ENCODE measurements at regions not wholly inside any gene's neighbourhood (a gene's known extent, or its start where the extent isn't known, plus 50 kb on each side); places are given as distances from the start of the nearest gene placed in this dataset.
A peak's percentile ranks its signal among the peaks of the same experiment; 100 is the strongest.
"Not testable (repeated sequence)": the region's sequence is repeated elsewhere in the genome, so short reads cannot be mapped to it uniquely, and the experiment has no call there.

- Mint-ChIP-seq H3K4me3 (no peak overlapping the region), H3K9me3 (peaks cover 0 to 4% of the 10 kb centered on the region in 2 donors), H3K36me3 (no peaks in the 10 kb centered on the region), H3K27me3 (peaks cover 0 to 13% of the 10 kb centered on the region in 2 donors), H3K27ac (no peak overlapping the region), H3K4me1 (peaks cover 0 to 2% of the 10 kb centered on the region in 2 donors)
- DNase-seq (peak; percentile 1), ATAC-seq (replicated peaks) (no peak)
Measured at GRCh38 chrX:25144043-25144940, 128.5 kb upstream of the ARX start.

DNA sequence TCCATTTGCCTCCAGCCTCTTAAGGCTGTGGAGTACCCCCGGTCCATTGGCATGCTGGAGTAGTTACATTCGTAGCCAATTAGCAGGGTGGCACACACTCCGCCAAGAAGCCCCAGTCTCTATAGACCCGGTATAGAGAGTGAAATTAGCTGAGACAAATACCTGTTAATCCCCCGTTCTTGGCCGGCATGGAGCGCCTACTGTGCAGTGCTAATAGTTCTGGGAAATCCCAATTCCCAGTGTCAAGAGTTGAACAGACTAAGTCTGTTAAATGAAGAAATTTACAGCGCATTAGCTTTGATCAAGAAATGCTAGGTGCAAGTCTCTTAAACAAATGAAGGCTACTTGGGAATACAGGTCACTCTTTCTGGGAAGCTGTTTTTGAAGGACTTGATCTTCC is 127.8 kb upstream of the ARX start:
- H3K36me3 Mint-ChIP-seq = no peaks in the 10 kb centered on the region
- H3K9me3 Mint-ChIP-seq = peaks cover 0 to 4% of the 10 kb centered on the region in 2 donors
- DNase-seq = no peak
- H3K4me1 Mint-ChIP-seq = peaks cover 0 to 2% of the 10 kb centered on the region in 2 donors
- ATAC-seq (replicated peaks) = no peak
- no peak overlapping the region for H3K4me3 Mint-ChIP-seq
- no peak overlapping the region for H3K27ac Mint-ChIP-seq
- H3K27me3 Mint-ChIP-seq = peaks cover 0 to 13% of the 10 kb centered on the region in 2 donors

DNA sequence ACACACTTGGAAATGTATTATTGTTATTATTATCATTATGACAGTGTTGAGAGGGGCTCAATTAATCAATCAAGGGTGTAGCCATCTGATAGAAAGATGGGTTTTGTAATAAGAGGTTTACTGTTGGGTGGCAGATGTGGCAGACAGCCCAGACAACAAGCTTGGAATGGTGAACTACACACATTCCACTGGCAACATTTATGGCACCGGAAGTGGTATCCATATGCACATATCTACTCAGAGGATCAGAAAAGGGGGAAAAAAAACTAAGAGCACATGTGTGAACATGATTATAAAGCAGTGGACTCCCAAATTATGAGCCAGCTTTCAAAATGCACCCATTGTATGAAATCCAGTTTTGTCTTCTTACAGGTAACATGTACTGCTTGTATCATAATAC is 125.9 kb upstream of the ARX start:
- Mint-ChIP-seq H3K4me1 (peaks cover 0 to 2% of the 10 kb centered on the region in 2 donors), H3K4me3 (no peak overlapping the region), H3K9me3 (no peaks in the 10 kb centered on the region), H3K27ac (no peak overlapping the region), H3K36me3 (no peaks in the 10 kb centered on the region), H3K27me3 (peaks cover 0 to 13% of the 10 kb centered on the region in 2 donors)
- DNase-seq (no peak), ATAC-seq (replicated peaks) (no peak)

- no peak for DNase-seq
- no peak overlapping the region for H3K27ac Mint-ChIP-seq
- H3K27me3 Mint-ChIP-seq = peaks cover 13 to 22% of the 10 kb centered on the region in 2 donors
- no peak overlapping the region for H3K4me3 Mint-ChIP-seq
- H3K36me3 Mint-ChIP-seq = no peaks in the 10 kb centered on the region
- H3K4me1 Mint-ChIP-seq = no peaks in the 10 kb centered on the region
- H3K9me3 Mint-ChIP-seq = peaks cover 0 to 4% of the 10 kb centered on the region in 2 donors
- ATAC-seq (replicated peaks) = no peak
Measured at GRCh38 chrX:25131055-25131454, 115.3 kb upstream of the ARX start.

GRCh38 chrX:25130619-25131018 is 114.9 kb upstream of the ARX start:
- Mint-ChIP-seq H3K4me1 (no peaks in the 10 kb centered on the region), H3K27ac (no peak overlapping the region), H3K27me3 (peaks cover 13 to 22% of the 10 kb centered on the region in 2 donors), H3K9me3 (peaks cover 0 to 4% of the 10 kb centered on the region in 2 donors), H3K4me3 (no peak overlapping the region), H3K36me3 (no peaks in the 10 kb centered on the region)
- DNase-seq (no peak), ATAC-seq (replicated peaks) (no peak)

DNA sequence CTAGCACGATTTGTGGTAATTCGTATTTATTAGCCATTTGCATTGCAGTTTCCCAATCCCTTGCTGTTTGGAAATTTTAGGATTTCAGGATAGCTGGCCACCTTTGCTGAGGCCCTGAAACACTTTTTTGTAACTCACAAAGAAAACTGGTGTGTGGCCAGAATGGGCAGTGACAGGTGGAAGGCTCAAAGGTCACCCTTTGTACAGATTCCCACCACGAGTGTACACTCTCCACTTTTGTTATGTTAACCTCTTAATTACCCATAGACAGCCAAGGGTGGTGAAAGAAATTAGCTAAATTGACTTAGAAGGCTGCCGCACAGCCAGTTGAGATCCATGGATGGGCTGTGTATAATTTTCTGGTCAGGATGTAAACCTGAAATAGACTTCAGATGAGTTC is 109.7 kb upstream of the ARX start:
- ATAC-seq (replicated peaks) = no peak
- no peak overlapping the region for H3K27ac Mint-ChIP-seq
- no peaks in the 10 kb centered on the region for H3K36me3 Mint-ChIP-seq
- no peak for DNase-seq
- no peak overlapping the region for H3K4me3 Mint-ChIP-seq
- no peaks in the 10 kb centered on the region for H3K4me1 Mint-ChIP-seq
- H3K9me3 Mint-ChIP-seq = peaks cover 2 to 4% of the 10 kb centered on the region in 2 donors
- H3K27me3 Mint-ChIP-seq = peaks cover 7 to 11% of the 10 kb centered on the region in 2 donors

DNA sequence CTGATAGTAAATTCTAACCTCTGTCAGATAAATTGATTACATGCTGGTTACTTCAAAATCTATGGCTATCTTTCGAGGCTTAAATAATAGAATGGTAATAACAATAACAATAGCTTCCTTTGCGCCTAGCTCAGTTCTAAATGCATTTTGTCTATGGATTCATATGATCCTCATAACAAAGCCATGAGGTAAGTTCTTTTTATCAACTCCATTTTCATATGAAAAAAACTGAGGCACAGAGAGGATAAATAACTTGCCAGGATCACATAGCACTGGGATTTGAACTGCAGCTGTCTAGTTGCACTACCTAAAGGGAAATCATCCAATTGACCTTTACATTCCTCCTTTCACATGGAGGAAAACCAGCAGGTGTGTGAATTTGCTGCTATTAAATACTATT is 108.6 kb upstream of the ARX start:
- H3K27me3 Mint-ChIP-seq = peaks cover 7 to 11% of the 10 kb centered on the region in 2 donors
- DNase-seq (no peak), ATAC-seq (replicated peaks) (no peak)
- H3K36me3 Mint-ChIP-seq = no peaks in the 10 kb centered on the region
- H3K4me3 Mint-ChIP-seq = no peak overlapping the region
- H3K27ac Mint-ChIP-seq = no peak overlapping the region
- H3K9me3 Mint-ChIP-seq = peaks cover 2 to 4% of the 10 kb centered on the region in 2 donors
- no peaks in the 10 kb centered on the region for H3K4me1 Mint-ChIP-seq

DNA sequence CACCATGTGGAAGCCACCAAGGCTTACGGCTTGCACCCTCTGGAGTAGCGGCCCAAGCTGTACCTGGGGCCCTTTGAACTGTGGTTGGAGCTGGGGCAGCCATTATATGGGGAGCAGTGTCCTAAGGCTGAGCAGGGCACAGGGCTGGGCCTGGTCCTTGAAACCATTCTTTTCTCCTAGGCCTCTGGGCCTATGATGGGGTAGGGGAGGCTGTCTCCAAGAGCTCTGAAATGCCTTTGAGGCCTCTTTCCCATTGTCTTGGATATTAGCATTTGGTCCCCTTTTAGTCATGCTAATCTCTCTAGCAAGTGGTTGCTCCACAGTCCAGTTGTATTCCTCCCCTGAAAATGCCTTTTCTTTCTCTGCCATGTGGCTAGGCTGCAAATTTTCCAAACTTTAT is 96.4 kb upstream of the ARX start:
- ATAC-seq (replicated peaks) (no peak), DNase-seq (no peak)
- no peak overlapping the region for H3K27ac Mint-ChIP-seq
- peaks cover 0 to 6% of the 10 kb centered on the region in 2 donors for H3K27me3 Mint-ChIP-seq
- H3K4me3 Mint-ChIP-seq = no peak overlapping the region
- H3K4me1 Mint-ChIP-seq = no peaks in the 10 kb centered on the region
- peaks cover 0 to 6% of the 10 kb centered on the region in 2 donors for H3K9me3 Mint-ChIP-seq
- H3K36me3 Mint-ChIP-seq = no peaks in the 10 kb centered on the region

DNA sequence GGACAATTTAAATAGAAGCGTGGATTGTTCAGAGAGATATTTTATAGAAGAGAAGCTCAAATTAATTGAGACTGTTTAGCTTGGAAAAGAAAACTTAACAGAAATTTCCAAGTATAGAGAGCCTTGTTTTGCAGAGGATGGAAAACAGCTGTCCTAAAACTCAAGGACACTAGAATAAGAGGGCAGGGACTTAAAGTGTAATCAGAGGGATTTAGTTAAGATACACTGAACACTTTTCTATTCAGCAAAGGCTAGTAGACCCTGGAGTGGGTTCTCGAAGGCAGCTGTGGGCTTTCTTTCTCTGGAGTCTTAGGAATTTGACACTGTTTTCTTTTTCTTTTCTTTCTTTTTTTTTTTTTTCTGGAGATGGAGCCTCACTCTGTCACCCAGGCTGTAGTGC is 92.7 kb upstream of the ARX start:
- Mint-ChIP-seq H3K27me3 (peaks cover 0 to 6% of the 10 kb centered on the region in 2 donors), H3K4me3 (no peak overlapping the region), H3K4me1 (no peaks in the 10 kb centered on the region), H3K9me3 (peaks cover 0 to 6% of the 10 kb centered on the region in 2 donors), H3K27ac (no peak overlapping the region), H3K36me3 (no peaks in the 10 kb centered on the region)
- DNase-seq (no peak), ATAC-seq (replicated peaks) (no peak)

GRCh38 chrX:25105221-25105620 is 89.5 kb upstream of the ARX start:
- Mint-ChIP-seq H3K27me3 (peaks cover 4 to 6% of the 10 kb centered on the region in 2 donors), H3K9me3 (no peaks in the 10 kb centered on the region), H3K36me3 (no peaks in the 10 kb centered on the region), H3K27ac (no peak overlapping the region), H3K4me3 (no peak overlapping the region), H3K4me1 (no peaks in the 10 kb centered on the region)
- no peak for ATAC-seq (replicated peaks)
- no peak for DNase-seq

DNA sequence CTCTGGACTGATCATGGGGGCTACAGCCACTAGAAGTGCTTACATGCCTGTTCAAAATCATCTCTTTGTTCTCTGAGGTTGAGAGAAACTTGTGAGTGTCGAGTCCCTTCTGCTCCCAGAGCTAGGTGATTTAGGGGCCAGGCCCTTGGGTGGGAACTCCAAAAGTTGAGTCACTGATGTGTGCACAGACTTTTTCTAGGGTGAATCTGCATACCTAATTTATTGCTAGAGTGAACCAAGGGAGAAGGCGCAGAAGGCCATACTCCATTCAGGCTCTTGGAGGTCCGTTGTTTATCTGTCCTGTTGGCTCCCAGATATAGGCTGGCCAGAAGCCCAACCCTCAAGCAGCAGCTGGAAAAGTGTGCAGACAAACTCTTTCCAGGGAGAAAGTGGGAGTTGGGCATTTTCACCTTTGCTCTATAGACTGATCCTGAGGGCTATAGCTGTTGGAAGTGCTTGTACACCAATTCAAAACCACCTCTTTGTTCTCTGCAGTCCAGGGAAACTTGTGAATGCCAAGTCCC is 80.8 kb upstream of the ARX start:
- no peak for DNase-seq
- Mint-ChIP-seq H3K9me3 (no peaks in the 10 kb centered on the region), H3K27me3 (peaks cover 13 to 14% of the 10 kb centered on the region in 2 donors), H3K36me3 (no peaks in the 10 kb centered on the region), H3K4me1 (no peaks in the 10 kb centered on the region), H3K27ac (no peak overlapping the region), H3K4me3 (no peak overlapping the region)
- ATAC-seq (replicated peaks) = no peak

DNA sequence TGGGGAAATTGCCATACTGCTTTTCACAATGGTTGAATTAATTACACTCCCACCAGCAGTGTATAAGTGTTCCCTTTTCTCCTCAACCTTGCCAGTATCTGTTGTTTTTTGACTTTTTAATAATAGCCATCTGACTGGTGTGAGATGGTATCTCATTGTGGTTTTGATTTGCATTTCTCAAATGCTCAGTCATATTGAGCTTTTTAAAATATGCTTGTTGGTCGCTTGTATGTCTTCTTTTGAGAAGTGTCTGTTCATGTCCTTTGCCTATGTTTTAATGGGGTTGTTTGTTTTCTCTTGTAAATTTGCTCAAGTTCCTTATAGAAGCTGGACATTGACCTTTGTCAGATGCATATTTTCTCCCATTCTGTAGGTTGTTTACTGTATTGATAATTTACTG is 75.4 kb upstream of the ARX start:
- H3K36me3 Mint-ChIP-seq; ATAC-seq (replicated peaks); DNase-seq; H3K4me3 Mint-ChIP-seq; H3K9me3 Mint-ChIP-seq; H3K27ac Mint-ChIP-seq; H3K4me1 Mint-ChIP-seq: not testable (repeated sequence)
- H3K27me3 Mint-ChIP-seq = peaks cover 10 to 13% of the 10 kb centered on the region in 2 donors

- ATAC-seq (replicated peaks) = no peak
Measured at GRCh38 chrX:25084446-25084845, 68.7 kb upstream of the ARX start.

DNA sequence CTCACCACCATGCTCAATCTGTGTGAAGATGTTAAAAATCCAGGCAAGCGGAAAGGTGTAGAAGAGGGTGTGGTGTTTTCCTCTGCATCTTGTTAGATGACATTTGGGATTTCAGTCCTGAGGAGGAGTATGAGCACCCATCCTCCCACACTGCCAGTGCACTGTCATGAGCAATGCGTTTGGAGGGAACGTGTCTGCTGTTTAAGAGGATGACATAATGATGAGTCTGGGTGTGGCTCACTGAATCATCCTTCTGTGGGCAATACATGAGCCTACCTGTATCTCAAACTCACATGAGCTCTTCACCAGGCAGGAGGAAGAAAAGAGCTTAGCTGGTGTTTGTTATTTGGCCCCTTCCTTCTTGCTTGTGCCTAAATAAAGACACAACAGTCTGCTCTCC is 67.9 kb upstream of the ARX start:
- H3K36me3 Mint-ChIP-seq = no peaks in the 10 kb centered on the region
- H3K9me3 Mint-ChIP-seq = peaks cover under 1 to 4% of the 10 kb centered on the region in 2 donors
- DNase-seq = no peak
- no peak overlapping the region for H3K27ac Mint-ChIP-seq
- ATAC-seq (replicated peaks) = no peak
- H3K27me3 Mint-ChIP-seq = peaks cover 0 to under 1% of the 10 kb centered on the region in 2 donors
- H3K4me1 Mint-ChIP-seq = no peaks in the 10 kb centered on the region
- no peak overlapping the region for H3K4me3 Mint-ChIP-seq

More at GRCh38 chrX:25084446-25084845, 68.7 kb upstream of the ARX start:
- Mint-ChIP-seq H3K4me1 (no peaks in the 10 kb centered on the region), H3K27ac (no peak overlapping the region), H3K4me3 (no peak overlapping the region), H3K9me3 (peaks cover 6 to 8% of the 10 kb centered on the region in 2 donors), H3K36me3 (peaks cover 0 to 1% of the 10 kb centered on the region in 2 donors), H3K27me3 (peaks cover 0 to 7% of the 10 kb centered on the region in 2 donors)
- no peak for DNase-seq

DNA sequence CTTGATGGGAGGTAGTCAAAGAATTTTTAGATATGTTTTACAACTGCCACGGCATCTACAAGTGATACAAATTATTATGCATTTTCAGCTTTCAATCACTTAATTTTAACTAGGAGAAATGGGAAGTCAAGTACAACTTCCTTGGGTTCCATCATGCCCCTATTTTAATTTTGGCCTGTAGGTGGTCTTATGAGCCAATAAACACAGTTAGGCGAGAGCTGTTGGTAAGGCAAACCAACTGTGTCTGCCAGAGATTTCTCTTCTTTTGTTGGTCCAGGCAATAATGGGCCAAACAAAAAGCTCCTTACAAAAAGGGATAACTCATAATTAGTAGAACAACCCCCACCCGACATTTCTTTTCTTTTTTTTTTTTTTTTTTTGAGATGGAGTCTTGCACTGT is 63.3 kb upstream of the ARX start:
- ATAC-seq (replicated peaks) (no peak), DNase-seq (no peak)
- H3K27ac Mint-ChIP-seq = no peak overlapping the region
- H3K9me3 Mint-ChIP-seq = no peaks in the 10 kb centered on the region
- no peaks in the 10 kb centered on the region for H3K4me1 Mint-ChIP-seq
- H3K36me3 Mint-ChIP-seq = no peaks in the 10 kb centered on the region
- H3K27me3 Mint-ChIP-seq = peaks cover 5% of the 10 kb centered on the region in 2 donors
- H3K4me3 Mint-ChIP-seq = no peak overlapping the region

Measured in stimulated activated naive B cell treated with anti-CD40 and anti-IgM and Interleukin-4, amounts not matched to agents 10 μg/mL and 1 μg/mL and 100 μg/mL, for 72 hours (primary cell).